Testis (tissue), 2 donors: ENCODE measurements at regions not wholly inside any gene's neighbourhood (a gene's known extent, or its start where the extent isn't known, plus 50 kb on each side); places are given as distances from the start of the nearest gene placed in this dataset.

Experiments used
- CTCF ChIP-seq, 3 experiments: fragments of 450-650 bp in 2 of 3; fragments of 200-600 bp in 1 of 3; sonication (generic) in 1 of 3; IDR thresholded peaks; one replicate each; pipeline ENCODE4 v1.5.1; 2016 to 2019; ENCODE audit warnings: antibody characterized with exemption in 3 of 3, mild to moderate bottlenecking in 2 of 3, moderate library complexity in 1 of 3
- POLR2A ChIP-seq: fragments of 450-650 bp; IDR thresholded peaks from one replicate; pipeline ENCODE4 v1.6.1; 2017; ENCODE audit warnings: antibody characterized with exemption, mild to moderate bottlenecking, moderate library complexity

GRCh38 chr1:217133092-217133491 lies 409.9 kb upstream of the ESRRG start:
- TF ChIP-seq POLR2A, result no peak
- TF ChIP-seq CTCF (IDR thresholded peaks at IDR 0.05), result no peak
